Right cardiac atrium (tissue), 5 donors: ENCODE measurements at regions not wholly inside any gene's neighbourhood (a gene's known extent, or its start where the extent isn't known, plus 50 kb on each side); places are given as distances from the start of the nearest gene placed in this dataset.

Experiments
- ATAC-seq, 2 donors: fragments of 200-7000 bp; cut with Tn5 transposase; one replicate each; pipeline versions ENCODE4 v1.8.0 to v1.9.1; 2020; ENCODE audit warnings: moderate library complexity in 2 of 2, mild to moderate bottlenecking in 1 of 2
- DNase-seq, 3 donors: peaks; one replicate each; pipeline ENCODE4 v3.0.0-alpha.2; 2020
- H3K27ac ChIP-seq: one replicate; pipeline ENCODE4 v1.5.1; 2013; ENCODE audit warnings: mild to moderate bottlenecking, low read length, control low read depth, moderate library complexity
- H3K27me3 ChIP-seq: one replicate; pipeline ENCODE4 v1.6.1; 2013; ENCODE audit not compliant: control insufficient read depth, insufficient read depth
- H3K4me1 ChIP-seq: one replicate; pipeline ENCODE4 v1.6.1; 2013; ENCODE audit warnings: low read length; ENCODE audit not compliant: control insufficient read depth, insufficient read depth
- H3K4me3 ChIP-seq: one replicate; pipeline ENCODE4 v1.5.1; 2013; ENCODE audit warnings: low read length, control low read depth
- H3K9me3 ChIP-seq: one replicate; pipeline ENCODE4 v1.6.1; 2013; ENCODE audit warnings: low read length; ENCODE audit not compliant: control insufficient read depth
- WGBS: extraction: QIAGEN DNeasy Blood & Tissue Kit; methylation state at CpG from one replicate; pipeline ENCODE4 v1.1.7; 2013; 5-methylcytosine and 5-hydroxymethylcytosine counted together
- intact Hi-C, 4 donors: fragments of 100-400 bp; cut with DNase I; formaldehyde crosslinking; loops; one replicate each; pipeline versions ENCODE4 v1.11.0 to v1.14.0; 2022 to 2023
- donor health status: healthy with polysubstance abuse.
- donor health status: DM: no; HTN: yes; CAD: no.
- donor health status: DM: no; HTN: no; CAD: no.
- donor health status: DM: no; HTN: yes; CAD: no; lungs with severe emphysema.
- donor health status: DM: yes; HTN: yes; CAD: no.

DNA sequence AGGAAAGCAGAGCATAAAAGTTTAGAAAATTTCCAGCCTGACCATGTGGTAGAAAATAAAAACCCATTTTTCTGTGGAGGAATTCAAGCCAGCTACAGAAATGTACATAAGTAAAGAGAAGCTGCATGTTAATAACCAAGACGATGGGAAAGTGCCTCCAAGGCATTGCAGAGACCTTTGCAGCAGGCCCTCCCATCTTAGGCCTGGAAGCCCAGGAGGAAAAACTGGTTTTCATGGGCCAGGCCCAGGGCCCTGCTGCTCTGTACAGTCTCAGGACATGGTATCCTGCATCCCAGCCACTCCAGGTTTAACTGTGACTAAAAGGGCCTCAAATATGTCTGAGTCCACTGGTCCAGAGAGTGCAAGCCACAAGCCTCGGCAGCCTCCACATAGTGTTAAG lies 754.8 kb upstream of the RIOK2 start:
- no peak overlapping the region for H3K4me3 ChIP-seq
- H3K9me3 ChIP-seq, result no peaks in the 10 kb centered on the region
- WGBS, result 84% methylated on average over 2 of the region's 2 CpGs
- no peak overlapping the region for H3K27ac ChIP-seq
- no peaks in the 10 kb centered on the region for H3K4me1 ChIP-seq
- DNase-seq (no peak), ATAC-seq (no peak)
- no peaks in the 10 kb centered on the region for H3K27me3 ChIP-seq
- intact Hi-C loops, result no loop called here

DNA sequence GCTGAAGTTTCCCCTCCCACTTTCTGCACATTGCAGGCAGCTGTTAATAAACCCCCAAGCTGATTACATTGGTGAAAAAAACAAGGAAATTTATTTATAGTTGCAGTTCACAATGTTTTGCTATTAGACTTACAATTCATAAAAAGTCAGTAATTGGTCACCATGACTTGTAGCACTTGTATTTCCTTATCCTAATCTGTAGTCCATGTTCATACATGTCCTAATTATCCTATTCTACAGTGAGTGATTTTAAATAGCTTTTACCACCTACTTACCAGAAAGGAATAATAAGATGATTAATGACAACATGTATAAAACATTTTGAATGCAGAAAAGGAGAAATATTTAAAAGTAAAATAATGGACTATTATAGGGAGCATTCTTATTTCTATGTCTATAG lies 760.0 kb upstream of the RIOK2 start:
- intact Hi-C loops, result no loop called here
- H3K27ac ChIP-seq, result no peak overlapping the region
- H3K4me1 ChIP-seq, result no peaks in the 10 kb centered on the region
- no peaks in the 10 kb centered on the region for H3K27me3 ChIP-seq
- no peak overlapping the region for H3K4me3 ChIP-seq
- no peaks in the 10 kb centered on the region for H3K9me3 ChIP-seq
- ATAC-seq (no peak), DNase-seq (no peak)

DNA sequence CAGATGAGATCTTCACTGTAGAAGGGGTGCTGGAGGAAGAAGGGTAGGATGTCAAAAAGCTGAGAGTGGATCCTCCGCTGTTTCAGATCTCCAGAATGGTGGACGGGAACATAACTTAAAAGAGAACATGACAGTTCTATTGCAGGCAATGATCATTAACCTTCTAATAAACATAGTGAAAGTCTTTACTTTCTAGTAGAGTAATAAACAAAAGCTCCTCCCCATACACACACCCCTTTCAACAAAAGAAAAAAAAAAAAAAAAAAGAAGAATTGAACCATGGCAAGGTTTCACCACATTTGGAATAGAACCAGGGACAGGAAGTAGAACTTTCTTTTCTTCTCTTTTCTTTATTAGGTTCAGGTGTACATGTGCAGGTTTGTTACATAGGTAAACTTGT lies 768.1 kb upstream of the RIOK2 start:
- Histone ChIP-seq H3K4me1 (no peaks in the 10 kb centered on the region), H3K4me3 (no peak overlapping the region), H3K27me3 (no peaks in the 10 kb centered on the region), H3K9me3 (no peaks in the 10 kb centered on the region), H3K27ac (no peak overlapping the region)
- DNase-seq (no peak), ATAC-seq (no peak)
- intact Hi-C loops, result no loop called here
- WGBS, result 94% methylated on average over 2 of the region's 2 CpGs

DNA sequence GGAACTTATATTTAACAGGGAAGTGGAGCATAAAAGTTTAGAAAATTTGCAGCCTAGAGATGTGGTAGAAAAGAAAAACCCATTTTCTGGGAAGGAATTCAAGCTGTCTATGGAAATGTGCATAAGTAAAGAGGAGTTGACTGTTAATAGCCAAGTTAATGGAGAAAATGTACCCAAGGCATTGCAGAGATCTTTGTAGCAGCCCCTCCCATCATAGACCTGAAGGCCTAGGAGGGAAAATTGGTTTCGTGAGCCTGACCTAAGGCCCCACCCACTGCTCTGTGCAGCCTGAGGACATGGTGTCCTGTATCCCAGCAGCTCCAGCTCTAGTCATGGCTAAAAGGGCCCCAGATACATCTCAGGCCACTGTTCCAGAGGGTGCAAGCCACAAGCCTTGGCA lies 772.4 kb upstream of the RIOK2 start:
- H3K9me3 ChIP-seq, result no peaks in the 10 kb centered on the region
- H3K27me3 ChIP-seq, result no peaks in the 10 kb centered on the region
- H3K4me3 ChIP-seq, result no peak overlapping the region
- 83% methylated on average over 1 of the region's 1 CpG for WGBS
- no peaks in the 10 kb centered on the region for H3K4me1 ChIP-seq
- DNase-seq (no peak), ATAC-seq (no peak)
- intact Hi-C loops, result no loop called here
- no peak overlapping the region for H3K27ac ChIP-seq

DNA sequence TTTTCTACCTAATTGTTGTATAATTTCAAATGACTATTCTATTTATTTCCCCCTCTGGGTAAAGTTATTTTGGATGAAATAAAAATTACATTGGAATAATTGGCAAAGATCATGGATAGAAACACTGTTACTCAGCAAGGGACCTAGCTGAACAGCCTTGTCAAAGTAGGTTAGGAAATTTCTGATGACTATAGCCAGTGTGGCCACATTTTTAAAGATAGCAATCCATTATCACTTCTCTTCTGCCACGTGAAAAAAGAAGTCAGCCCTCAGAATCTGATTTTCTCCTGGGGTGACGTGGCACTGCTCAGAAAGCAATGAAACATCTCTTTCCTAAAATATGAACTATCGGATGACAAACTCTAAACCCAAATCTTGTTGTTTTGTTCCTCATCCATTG lies 784.2 kb upstream of the RIOK2 start:
- 64% methylated on average over 3 of the region's 3 CpGs for WGBS
- H3K27me3 ChIP-seq, result no peaks in the 10 kb centered on the region

DNA sequence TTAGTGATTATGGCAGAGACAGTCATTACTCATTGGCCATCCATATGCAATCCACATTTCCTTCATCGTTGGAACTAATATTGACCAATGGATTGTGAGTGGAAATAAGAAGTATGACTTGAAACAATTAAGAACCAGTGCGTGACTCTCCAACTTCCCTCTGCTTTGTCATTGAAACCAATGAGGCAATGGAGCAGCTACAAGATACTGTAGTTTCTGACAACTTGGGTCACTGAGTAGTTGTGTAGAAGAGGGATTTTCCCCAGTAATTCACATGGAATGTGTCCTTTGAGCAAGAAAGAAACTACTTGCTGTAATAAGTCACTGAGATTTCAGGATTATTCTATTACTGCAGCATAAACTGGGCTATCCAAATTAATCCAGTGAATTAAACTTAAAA lies 785.3 kb upstream of the RIOK2 start:
- H3K9me3 ChIP-seq, result no peaks in the 10 kb centered on the region
- H3K4me3 ChIP-seq, result no peak overlapping the region
- WGBS, result 88% methylated on average over 2 of the region's 2 CpGs
- no peak overlapping the region for H3K27ac ChIP-seq
- no peaks in the 10 kb centered on the region for H3K27me3 ChIP-seq
- ATAC-seq (no peak), DNase-seq (no peak)
- intact Hi-C loops, result no loop called here
- no peaks in the 10 kb centered on the region for H3K4me1 ChIP-seq

More for the DNA sequence above, 784.2 kb upstream of the RIOK2 start:
- ATAC-seq (no peak), DNase-seq (no peak)
- no peaks in the 10 kb centered on the region for H3K4me1 ChIP-seq
- intact Hi-C loops, result no loop called here
- H3K27ac ChIP-seq, result no peak overlapping the region
- no peaks in the 10 kb centered on the region for H3K9me3 ChIP-seq
- H3K4me3 ChIP-seq, result no peak overlapping the region

DNA sequence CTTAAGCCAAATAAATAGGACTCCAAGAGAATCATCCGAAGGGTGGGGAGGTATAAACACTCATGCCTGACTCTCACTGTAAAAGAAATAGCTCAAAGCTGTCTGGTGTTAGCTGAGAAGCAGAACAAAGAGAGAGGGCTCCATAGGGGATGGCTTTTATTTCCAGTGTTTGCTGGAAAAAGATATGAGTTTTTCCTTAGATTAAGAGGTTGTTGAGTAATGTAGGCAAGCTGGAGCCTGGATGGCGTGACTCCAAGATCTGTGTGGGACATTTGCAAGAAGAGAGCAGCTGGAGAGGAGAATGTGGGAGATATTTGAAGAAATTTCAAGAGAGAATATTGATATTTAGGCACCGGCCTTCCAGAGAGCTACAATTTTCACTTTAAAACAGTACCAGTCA lies 793.7 kb upstream of the RGMB start:
- peak; percentile 23 to 70 (median 42) for DNase-seq
- 60% methylated on average over 3 of the region's 3 CpGs for WGBS
- peak in 1 of 2 donors; percentile 22 for ATAC-seq
- Histone ChIP-seq H3K4me1 (no peaks in the 10 kb centered on the region), H3K4me3 (no peak overlapping the region), H3K27ac (no peak overlapping the region), H3K9me3 (no peaks in the 10 kb centered on the region), H3K27me3 (peaks cover 3% of the 10 kb centered on the region)
- intact Hi-C loops, result no loop called here

DNA sequence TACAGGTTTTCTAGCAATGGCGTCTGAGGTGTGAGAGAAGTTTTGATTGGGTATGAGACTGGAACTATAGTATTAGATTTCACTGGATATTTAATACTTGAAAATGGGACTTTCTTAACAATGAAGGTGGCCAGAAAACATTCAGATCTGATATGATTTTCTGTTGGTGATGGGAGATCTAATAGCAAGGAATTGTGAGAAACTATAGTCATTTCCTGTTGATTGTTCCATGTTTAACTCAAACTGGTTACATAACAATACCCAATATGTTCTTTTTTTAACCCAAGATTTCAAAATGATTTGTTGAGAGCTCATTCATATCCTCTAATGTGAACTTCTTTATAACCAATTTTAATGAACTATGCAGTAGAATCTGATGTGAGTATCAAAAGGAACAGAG lies 793.2 kb upstream of the RGMB start:
- DNase-seq (no peak), ATAC-seq (no peak)
- peaks cover 4% of the 10 kb centered on the region for H3K27me3 ChIP-seq
- no peaks in the 10 kb centered on the region for H3K4me1 ChIP-seq
- intact Hi-C loops, result no loop called here
- WGBS, result 61% methylated on average over 1 of the region's 1 CpG
- no peaks in the 10 kb centered on the region for H3K9me3 ChIP-seq
- H3K27ac ChIP-seq, result no peak overlapping the region
- H3K4me3 ChIP-seq, result no peak overlapping the region

DNA sequence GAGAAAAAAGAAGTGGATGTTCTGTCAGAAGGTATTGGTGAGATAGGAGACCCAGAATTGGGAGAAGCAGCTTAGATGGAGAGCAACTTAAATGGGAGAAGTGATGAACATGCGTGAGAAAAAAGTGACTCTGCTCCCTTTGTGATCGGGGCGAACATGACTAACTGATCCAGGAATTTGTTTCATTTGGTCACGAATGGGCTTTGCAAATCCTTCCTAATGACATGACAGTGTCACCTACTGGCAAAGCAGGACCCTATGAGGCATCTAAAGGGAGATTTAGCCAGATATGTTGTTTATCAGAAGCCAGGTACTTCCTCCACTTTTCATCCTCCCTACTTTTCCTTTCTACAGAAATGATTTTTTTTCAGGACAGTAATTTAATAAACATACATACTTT lies 787.4 kb upstream of the RGMB start:
- Histone ChIP-seq H3K4me3 (no peak overlapping the region), H3K27ac (no peak overlapping the region), H3K9me3 (no peaks in the 10 kb centered on the region), H3K4me1 (no peaks in the 10 kb centered on the region), H3K27me3 (peaks cover 4% of the 10 kb centered on the region)
- 62% methylated on average over 4 of the region's 4 CpGs for WGBS
- ATAC-seq, result no peak
- intact Hi-C loops, result no loop called here
- DNase-seq, result no peak

DNA sequence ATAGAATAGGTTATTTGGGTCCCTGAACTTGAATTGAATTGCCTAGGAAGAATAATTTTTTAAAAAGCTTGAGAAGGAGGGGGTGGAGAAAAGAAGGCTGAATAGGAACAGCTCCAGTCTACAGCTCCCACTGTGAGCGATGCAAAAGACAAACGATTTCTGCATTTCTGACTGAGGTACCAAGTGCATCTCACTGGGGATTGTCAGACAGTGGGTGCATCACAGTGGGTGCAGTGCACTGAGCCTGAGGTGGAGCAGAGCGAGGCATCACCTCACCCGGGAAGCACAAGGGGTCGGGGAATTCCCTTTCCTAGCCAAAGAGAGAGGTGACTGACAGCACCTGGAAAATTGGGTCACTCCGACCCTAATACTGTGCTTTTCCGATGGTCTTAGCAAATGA lies 782.2 kb upstream of the RGMB start:
- intact Hi-C loops, result no loop called here
- ATAC-seq (no peak), DNase-seq (no peak)
- WGBS, result 87% methylated on average over 7 of the region's 7 CpGs
- Histone ChIP-seq H3K27me3 (no peaks in the 10 kb centered on the region), H3K27ac (no peak overlapping the region), H3K9me3 (no peaks in the 10 kb centered on the region), H3K4me1 (no peaks in the 10 kb centered on the region), H3K4me3 (no peak overlapping the region)

DNA sequence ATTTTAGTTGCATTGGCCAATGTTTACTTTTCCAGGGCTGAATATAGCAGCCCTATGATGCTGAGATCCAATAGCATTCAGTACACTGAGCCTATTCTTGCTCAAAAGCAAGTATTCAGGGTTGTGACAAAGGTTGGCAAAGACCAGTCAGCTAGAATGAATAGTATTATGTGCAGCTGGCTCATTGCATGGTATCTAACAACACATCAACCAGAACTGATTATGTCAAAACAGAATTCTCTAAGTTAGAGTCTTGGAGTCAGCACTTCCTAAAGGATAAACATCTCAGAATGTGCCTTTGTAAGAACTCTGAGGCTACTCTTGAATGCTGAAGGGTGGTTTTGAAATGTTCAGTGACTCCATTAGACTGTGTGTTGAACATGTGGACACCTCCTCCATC lies 774.5 kb upstream of the RGMB start:
- intact Hi-C loops, result no loop called here
- H3K9me3 ChIP-seq, result no peaks in the 10 kb centered on the region
- DNase-seq (no peak), ATAC-seq (no peak)
- H3K4me3 ChIP-seq, result no peak overlapping the region
- H3K27me3 ChIP-seq, result no peaks in the 10 kb centered on the region
- no peak overlapping the region for H3K27ac ChIP-seq
- no peaks in the 10 kb centered on the region for H3K4me1 ChIP-seq

DNA sequence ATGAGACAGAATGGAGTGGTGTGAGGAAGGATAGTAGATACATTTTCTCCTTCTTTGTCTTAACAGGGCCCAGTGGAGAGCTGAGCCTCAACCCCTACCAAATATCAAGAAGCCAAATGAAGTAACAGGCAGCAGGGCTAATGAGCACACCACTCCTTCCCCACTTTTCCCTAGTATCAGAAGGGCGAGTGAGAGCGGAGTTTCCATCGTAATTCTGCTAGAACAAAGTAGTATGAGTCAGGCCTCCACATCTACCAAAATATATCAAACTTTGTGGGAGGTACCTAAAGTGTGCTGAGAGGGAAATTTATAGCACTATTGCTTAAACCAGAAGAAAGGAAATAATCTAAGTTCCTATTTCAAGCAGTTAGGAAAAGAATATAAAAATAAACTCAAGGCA lies 769.0 kb upstream of the RGMB start:
- 71% methylated on average over 3 of the region's 3 CpGs for WGBS
- no peak overlapping the region for H3K27ac ChIP-seq
- H3K27me3 ChIP-seq, result no peaks in the 10 kb centered on the region
- H3K9me3 ChIP-seq, result no peaks in the 10 kb centered on the region
- no peak for ATAC-seq
- no peak for DNase-seq
- H3K4me3 ChIP-seq, result no peak overlapping the region
- H3K4me1 ChIP-seq, result no peaks in the 10 kb centered on the region
- intact Hi-C loops, result no loop called here
